SH-SY5Y (cell line): ENCODE measurements at regions not wholly inside any gene's neighbourhood (a gene's known extent, or its start where the extent isn't known, plus 50 kb on each side); places are given as distances from the start of the nearest gene placed in this dataset.

ENCODE experiments used
- GATA2 ChIP-seq: IDR thresholded peaks from 2 replicates; pipeline ENCODE4 v1.6.1; 2011; ENCODE audit warnings: mild to moderate bottlenecking, low read depth, low read length
- GATA3 ChIP-seq: IDR thresholded peaks from 2 replicates; pipeline ENCODE4 v1.6.1; 2011; ENCODE audit warnings: low read depth, mild to moderate bottlenecking, low read length, moderate library complexity

GRCh38 chr1:81023187-81023724, 777.5 kb upstream of the ADGRL2 start:
- no peak for TF ChIP-seq GATA2
- TF ChIP-seq GATA3: no peak
